K562 (cell line): ENCODE measurements at regions not wholly inside any gene's neighbourhood (a gene's known extent, or its start where the extent isn't known, plus 50 kb on each side); places are given as distances from the start of the nearest gene placed in this dataset.

Experiments
- ELF1 ChIP-seq: fragments of 200-800 bp; sonication (Bioruptor generic); IDR thresholded peaks from 2 replicates; pipeline ENCODE4 v1.6.1; 2016; ENCODE audit warnings: missing genetic modification characterization, missing compliant biosample characterization
- EWSR1 ChIP-seq: fragments of 450-650 bp; IDR thresholded peaks from 2 replicates; pipeline ENCODE4 v1.6.1; 2018; ENCODE audit warnings: borderline replicate concordance, mild to moderate bottlenecking, low read depth, moderate library complexity; ENCODE audit not compliant: partially characterized antibody
- FOXA1 ChIP-seq: fragments of 450-650 bp; IDR thresholded peaks from 2 replicates; pipeline ENCODE4 v1.6.1; 2016; ENCODE audit warnings: mild to moderate bottlenecking, borderline replicate concordance
- RFX5 ChIP-seq: IDR thresholded peaks from 2 replicates; pipeline ENCODE4 v1.6.1; 2011; ENCODE audit warnings: low read depth, mild to moderate bottlenecking, improper control_type of control experiment, low read length
- TARDBP ChIP-seq: fragments of 450-650 bp; IDR thresholded peaks from 2 replicates; pipeline ENCODE4 v1.6.1; 2016
- ZNF512 ChIP-seq: IDR thresholded peaks from 2 replicates; pipeline ENCODE4 v1.6.1; 2016; ENCODE audit warnings: missing genetic modification characterization, missing compliant biosample characterization

- TF ChIP-seq EWSR1 (no peak), FOXA1 (no peak), TARDBP (no peak), ZNF512 (no peak), RFX5 (no peak), ELF1 (no peak)
These were observed 205.2 kb downstream of the SP3 start for GRCh38 chr2:173759959-173760358.
